ENCODE measurements at regions not wholly inside any gene's neighbourhood (a gene's known extent, or its start where the extent isn't known, plus 50 kb on each side); places are given as distances from the start of the nearest gene placed in this dataset.

DNA sequence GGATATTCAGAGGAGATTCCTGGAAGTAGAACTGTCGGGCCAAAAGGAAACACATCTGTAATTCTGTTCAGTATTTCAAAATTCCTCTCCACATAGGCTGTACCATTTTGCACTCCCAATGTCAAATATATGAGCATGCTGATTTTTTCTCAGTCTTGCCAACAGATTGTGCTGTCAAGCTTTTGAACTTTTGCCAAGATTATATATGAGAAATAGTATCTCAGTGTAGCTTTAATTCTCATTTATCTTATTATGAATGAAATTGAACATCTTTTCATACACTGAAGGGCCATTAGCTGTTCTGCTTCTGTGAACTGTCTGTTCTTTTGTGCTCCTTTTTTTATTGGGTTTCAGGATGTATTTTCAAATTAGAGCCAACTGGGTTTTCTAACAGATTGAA, 907.1 kb downstream of the MAT2B start:
- ATAC-seq, result no peak
- no peak for TF ChIP-seq TCF4 (CRISPR knock-in tag; IDR thresholded peaks at IDR 0.05; ENCODE audit: borderline replicate concordance)
- no peak for TF ChIP-seq TOX (CRISPR knock-in tag; IDR thresholded peaks at IDR 0.05; ENCODE audit: borderline replicate concordance)
- no peak for TF ChIP-seq SNAI2 (CRISPR knock-in tag; IDR thresholded peaks at IDR 0.05)
- no peak for TF ChIP-seq ZNF70 (CRISPR knock-in tag; IDR thresholded peaks at IDR 0.05)
- no peak for TF ChIP-seq ESRRG (CRISPR knock-in tag; IDR thresholded peaks at IDR 0.05)
- TF ChIP-seq CSDC2 (CRISPR knock-in tag; IDR thresholded peaks at IDR 0.05), result no peak
- no peak for TF ChIP-seq ZNF8 (CRISPR knock-in tag; IDR thresholded peaks at IDR 0.05)
- TF ChIP-seq BACH2 (CRISPR knock-in tag; IDR thresholded peaks at IDR 0.05; ENCODE audit: borderline replicate concordance), result no peak
- TF ChIP-seq ZFP3 (CRISPR knock-in tag; IDR thresholded peaks at IDR 0.05), result no peak
- no peak for TF ChIP-seq OSR1 (CRISPR knock-in tag; IDR thresholded peaks at IDR 0.05)
- no peak for TF ChIP-seq CSRNP3 (CRISPR knock-in tag; IDR thresholded peaks at IDR 0.05)
- TF ChIP-seq ZNF565 (CRISPR knock-in tag; conservative IDR thresholded peaks at IDR 0.05; ENCODE audit: low read depth), result no peak
- no peak for TF ChIP-seq ARNTL (CRISPR knock-in tag; IDR thresholded peaks at IDR 0.05; ENCODE audit: borderline replicate concordance, low read depth)
- no peak for TF ChIP-seq POU6F1 (CRISPR knock-in tag; IDR thresholded peaks at IDR 0.05; ENCODE audit: borderline replicate concordance, low read depth)
- no peak for TF ChIP-seq TSHZ2 (CRISPR knock-in tag; IDR thresholded peaks at IDR 0.05)
- TF ChIP-seq RARB (CRISPR knock-in tag; IDR thresholded peaks at IDR 0.05), result no peak

DNA sequence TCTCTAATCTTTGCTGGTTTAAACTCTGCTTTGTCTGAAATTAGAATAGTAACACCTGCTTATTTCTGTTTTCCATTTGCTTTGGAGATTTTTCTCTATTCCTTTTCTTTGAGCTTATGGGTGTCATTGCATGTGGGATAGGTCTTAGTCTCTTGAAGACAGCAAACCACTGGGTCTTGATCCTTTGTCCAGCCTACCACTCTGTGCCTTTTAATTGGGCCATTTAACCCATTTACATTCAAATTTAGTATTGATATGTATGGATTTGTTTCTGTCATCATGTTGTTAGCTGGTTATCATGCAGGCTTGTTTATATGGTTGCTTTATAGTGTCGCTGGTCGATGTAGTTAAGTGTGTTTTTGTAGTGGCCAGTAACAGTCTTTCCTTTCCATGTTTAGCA, 914.7 kb downstream of the MAT2B start:
- ATAC-seq, result no peak
- TF ChIP-seq CSDC2 (CRISPR knock-in tag; IDR thresholded peaks at IDR 0.05) (no peak), SNAI2 (CRISPR knock-in tag; IDR thresholded peaks at IDR 0.05) (no peak), ISL1 (CRISPR knock-in tag; IDR thresholded peaks at IDR 0.05) (no peak)

GRCh38 chr5:164422400-164422799, 917.0 kb downstream of the MAT2B start:
- TF ChIP-seq RARB (CRISPR knock-in tag; IDR thresholded peaks at IDR 0.05), result no peak
- TF ChIP-seq ZFP30 (CRISPR knock-in tag; IDR thresholded peaks at IDR 0.05), result no peak
- no peak for TF ChIP-seq SNAI2 (CRISPR knock-in tag; IDR thresholded peaks at IDR 0.05)
- no peak for TF ChIP-seq BACH2 (CRISPR knock-in tag; IDR thresholded peaks at IDR 0.05; ENCODE audit: borderline replicate concordance)
- TF ChIP-seq POU6F1 (CRISPR knock-in tag; IDR thresholded peaks at IDR 0.05; ENCODE audit: borderline replicate concordance, low read depth), result no peak
- TF ChIP-seq ZNF70 (CRISPR knock-in tag; IDR thresholded peaks at IDR 0.05), result no peak
- TF ChIP-seq CSDC2 (CRISPR knock-in tag; IDR thresholded peaks at IDR 0.05), result no peak
- no peak for TF ChIP-seq ZC3H10 (CRISPR knock-in tag; IDR thresholded peaks at IDR 0.05)
- no peak for TF ChIP-seq ESRRG (CRISPR knock-in tag; IDR thresholded peaks at IDR 0.05)
- no peak for TF ChIP-seq TSHZ2 (CRISPR knock-in tag; IDR thresholded peaks at IDR 0.05)
- no peak for TF ChIP-seq OSR1 (CRISPR knock-in tag; IDR thresholded peaks at IDR 0.05)
- TF ChIP-seq ISL1 (CRISPR knock-in tag; IDR thresholded peaks at IDR 0.05), result no peak
- no peak for ATAC-seq

Measured in SK-N-SH treated with all-trans-retinoic acid at 6 μM for 48 hours (cell line).